Fibroblast of the aortic adventitia (primary cell): ENCODE measurements at regions not wholly inside any gene's neighbourhood (a gene's known extent, or its start where the extent isn't known, plus 50 kb on each side); places are given as distances from the start of the nearest gene placed in this dataset.

Experiments
- DNase-seq: peaks from one replicate; pipeline ENCODE4 v3.0.0-alpha.2; 2010; ENCODE audit warnings: low read depth
- H3K4me3 ChIP-seq: 2 replicates; pipeline ENCODE4 v1.5.1; 2011; ENCODE audit warnings: low read depth, mild to moderate bottlenecking, control low read depth, low read length, moderate library complexity
- CTCF ChIP-seq: IDR thresholded peaks from 2 replicates; pipeline ENCODE4 v1.5.1; 2011; ENCODE audit warnings: mild to moderate bottlenecking, low read length, control low read depth, inconsistent platforms; ENCODE audit not compliant: insufficient read depth

GRCh38 chr13:27673911-27674310, 52.2 kb downstream of the POLR1D start:
- no peak overlapping the region for H3K4me3 ChIP-seq
- no peak for DNase-seq
- TF ChIP-seq CTCF = no peak

- no peak for DNase-seq
- TF ChIP-seq CTCF = no peak
- no peak overlapping the region for H3K4me3 ChIP-seq
These were observed 56.8 kb downstream of the POLR1D start for GRCh38 chr13:27678306-27679040.

GRCh38 chr13:27679396-27679795, 57.7 kb downstream of the POLR1D start:
- no peak overlapping the region for H3K4me3 ChIP-seq
- DNase-seq = no peak
- no peak for TF ChIP-seq CTCF

- no peak for TF ChIP-seq CTCF
- H3K4me3 ChIP-seq = no peak overlapping the region
- no peak for DNase-seq
These were observed 58.2 kb downstream of the POLR1D start for GRCh38 chr13:27679896-27680295.

- TF ChIP-seq CTCF = no peak
- DNase-seq = no peak
- H3K4me3 ChIP-seq = no peak overlapping the region
These were observed 58.8 kb downstream of the POLR1D start for GRCh38 chr13:27680465-27680864.

GRCh38 chr13:27691207-27691606, 69.5 kb downstream of the POLR1D start:
- no peak overlapping the region for H3K4me3 ChIP-seq
- no peak for TF ChIP-seq CTCF
- no peak for DNase-seq

- no peak for TF ChIP-seq CTCF
- no peak overlapping the region for H3K4me3 ChIP-seq
- DNase-seq = no peak
These were observed 75.0 kb downstream of the POLR1D start for GRCh38 chr13:27696731-27697130.
